CD4-positive, alpha-beta T cell (primary cell): ENCODE measurements at regions not wholly inside any gene's neighbourhood (a gene's known extent, or its start where the extent isn't known, plus 50 kb on each side); places are given as distances from the start of the nearest gene placed in this dataset.

Source experiments
- ATAC-seq: fragments of 200-7000 bp; cut with Tn5 transposase; one replicate; pipeline ENCODE4 v1.10.0; 2022; ENCODE audit warnings: mild to moderate bottlenecking; ENCODE audit not compliant: poor library complexity
- CTCF ChIA-PET: fragments of 350-600 bp; sonication (Branson Sonifier 250); formaldehyde crosslinking; loops from one replicate; lab custom pipeline; 2021; ENCODE audit warnings: antibody characterized with exemption, inconsistent platforms; lab: Charles Lee
- POLR2A ChIA-PET: fragments of 350-600 bp; sonication (Branson Sonifier 250); formaldehyde crosslinking; loops from one replicate; lab custom pipeline; 2021; ENCODE audit warnings: antibody characterized with exemption, inconsistent platforms; lab: Charles Lee
- DNase-seq, 14 experiments: peaks; one replicate each; pipeline ENCODE4 v3.0.0-alpha.2; 2013 to 2020; ENCODE audit warnings: mixed read lengths in 2 of 14
- H3K27ac ChIP-seq, 2 donors: one replicate each; pipeline versions ENCODE4 v1.5.1 to v1.7.0; 2013; ENCODE audit warnings: low read length in 2 of 2, low read depth in 1 of 2, mild to moderate bottlenecking in 1 of 2
- H3K27me3 ChIP-seq, 2 experiments: 1 replicate in 1 of 2; 2 replicates in 1 of 2; pipeline versions ENCODE4 v1.6.1 to v1.7.0; 2013; ENCODE audit warnings: low read length in 2 of 2, control low read depth in 1 of 2, mild to moderate bottlenecking in 1 of 2, moderate library complexity in 1 of 2; ENCODE audit not compliant: insufficient read depth in 2 of 2, control insufficient read depth in 1 of 2
- H3K36me3 ChIP-seq: one replicate; pipeline ENCODE4 v1.6.1; 2013; ENCODE audit warnings: low read length, control low read depth; ENCODE audit not compliant: insufficient read depth
- H3K4me1 ChIP-seq: one replicate; pipeline ENCODE4 v1.6.1; 2013; ENCODE audit warnings: low read length, control low read depth; ENCODE audit not compliant: insufficient read depth
- H3K4me3 ChIP-seq: one replicate; pipeline ENCODE4 v1.5.1; 2013; ENCODE audit warnings: mild to moderate bottlenecking, low read length, moderate library complexity
- H3K9me3 ChIP-seq, 2 experiments: 1 replicate in 1 of 2; 2 replicates in 1 of 2; pipeline versions ENCODE4 v1.6.1 to v1.7.0; 2013; ENCODE audit warnings: low read length in 2 of 2, mild to moderate bottlenecking in 2 of 2, control low read depth in 1 of 2, moderate library complexity in 1 of 2; ENCODE audit not compliant: control insufficient read depth in 1 of 2, insufficient read depth in 1 of 2
- H3K27ac Mint-ChIP-seq: one replicate; pipeline ENCODE4 v1.8.0; 2020; ENCODE audit warnings: mixed read lengths
- H3K27me3 Mint-ChIP-seq: one replicate; pipeline ENCODE4 v1.8.0; 2021; ENCODE audit warnings: mixed read lengths
- H3K36me3 Mint-ChIP-seq: one replicate; pipeline ENCODE4 v1.8.0; 2021; ENCODE audit warnings: low read depth, mixed read lengths
- H3K4me1 Mint-ChIP-seq: one replicate; pipeline ENCODE4 v1.8.0; 2021; ENCODE audit warnings: low read depth, mixed read lengths
- H3K4me3 Mint-ChIP-seq: one replicate; pipeline ENCODE4 v1.8.0; 2020; ENCODE audit warnings: mild to moderate bottlenecking, mixed read lengths
- H3K9me3 Mint-ChIP-seq: one replicate; pipeline ENCODE4 v1.8.0; 2020; ENCODE audit warnings: mixed read lengths
- CTCF ChIP-seq: fragments of 200-600 bp; IDR thresholded peaks from one replicate; pipeline ENCODE4 v1.8.0; 2022; ENCODE audit warnings: antibody characterized with exemption, mild to moderate bottlenecking
- intact Hi-C, 2 experiments: fragments of 100-400 bp; cut with DNase I in 1 of 2; cut with micrococcal nuclease in 1 of 2; formaldehyde crosslinking; loops; one replicate each; pipeline versions ENCODE4 v1.15.1 to v1.9.0; 2023 to 2025; cut with DNase I, micrococcal nuclease

- DNase-seq (no peak), ATAC-seq (no peak)
- ChIA-PET CTCF (no interaction called here), POLR2A (no interaction called here)
- no peaks in the 10 kb centered on the region for H3K27me3 ChIP-seq
- no peak overlapping the region for H3K27ac ChIP-seq
- Mint-ChIP-seq H3K9me3 (no peaks in the 10 kb centered on the region), H3K4me3 (no peak overlapping the region), H3K27ac (no peak overlapping the region), H3K36me3 (no peaks in the 10 kb centered on the region), H3K27me3 (no peaks in the 10 kb centered on the region), H3K4me1 (no peaks in the 10 kb centered on the region)
- no peaks in the 10 kb centered on the region for H3K36me3 ChIP-seq
- H3K9me3 ChIP-seq, result no peaks in the 10 kb centered on the region
- TF ChIP-seq CTCF, result no peak
- intact Hi-C loops, result no loop called here
- no peaks in the 10 kb centered on the region for H3K4me1 ChIP-seq
- H3K4me3 ChIP-seq, result no peak overlapping the region
Observed at GRCh38 chr5:89279391-89280036, 396.5 kb upstream of the MEF2C start.

- Mint-ChIP-seq H3K4me1 (no peaks in the 10 kb centered on the region), H3K9me3 (no peaks in the 10 kb centered on the region), H3K27ac (no peak overlapping the region), H3K27me3 (no peaks in the 10 kb centered on the region), H3K4me3 (no peak overlapping the region), H3K36me3 (no peaks in the 10 kb centered on the region)
- TF ChIP-seq CTCF, result no peak
- ATAC-seq (no peak), DNase-seq (no peak)
- Histone ChIP-seq H3K4me3 (no peak overlapping the region), H3K27me3 (no peaks in the 10 kb centered on the region), H3K9me3 (no peaks in the 10 kb centered on the region), H3K27ac (no peak overlapping the region), H3K36me3 (no peaks in the 10 kb centered on the region), H3K4me1 (no peaks in the 10 kb centered on the region)
- ChIA-PET CTCF (no interaction called here), POLR2A (no interaction called here)
- intact Hi-C loops, result no loop called here
Observed at GRCh38 chr5:89277816-89278215, 394.8 kb upstream of the MEF2C start.

GRCh38 chr5:89276566-89277305, 393.8 kb upstream of the MEF2C start:
- Mint-ChIP-seq H3K27ac (no peak overlapping the region), H3K4me3 (no peak overlapping the region), H3K4me1 (no peaks in the 10 kb centered on the region), H3K36me3 (no peaks in the 10 kb centered on the region), H3K27me3 (no peaks in the 10 kb centered on the region), H3K9me3 (no peaks in the 10 kb centered on the region)
- Histone ChIP-seq H3K4me3 (no peak overlapping the region), H3K9me3 (no peaks in the 10 kb centered on the region), H3K27ac (no peak overlapping the region), H3K4me1 (no peaks in the 10 kb centered on the region), H3K36me3 (no peaks in the 10 kb centered on the region), H3K27me3 (no peaks in the 10 kb centered on the region)
- ChIA-PET POLR2A (no interaction called here), CTCF (no interaction called here)
- no peak for DNase-seq
- TF ChIP-seq CTCF, result no peak
- no peak for ATAC-seq
- intact Hi-C loops, result no loop called here
